ENCODE measurements at regions not wholly inside any gene's neighbourhood (a gene's known extent, or its start where the extent isn't known, plus 50 kb on each side); places are given as distances from the start of the nearest gene placed in this dataset.

GRCh38 chr12:9334964-9335363 lies 126.8 kb upstream of the PZP start:
- no peak for DNase-seq
- no peaks in the 10 kb centered on the region for H3K36me3 ChIP-seq
- H3K9me3 ChIP-seq = no peaks in the 10 kb centered on the region
- H3K4me1 ChIP-seq = no peaks in the 10 kb centered on the region
- TF ChIP-seq, protein P1, sequence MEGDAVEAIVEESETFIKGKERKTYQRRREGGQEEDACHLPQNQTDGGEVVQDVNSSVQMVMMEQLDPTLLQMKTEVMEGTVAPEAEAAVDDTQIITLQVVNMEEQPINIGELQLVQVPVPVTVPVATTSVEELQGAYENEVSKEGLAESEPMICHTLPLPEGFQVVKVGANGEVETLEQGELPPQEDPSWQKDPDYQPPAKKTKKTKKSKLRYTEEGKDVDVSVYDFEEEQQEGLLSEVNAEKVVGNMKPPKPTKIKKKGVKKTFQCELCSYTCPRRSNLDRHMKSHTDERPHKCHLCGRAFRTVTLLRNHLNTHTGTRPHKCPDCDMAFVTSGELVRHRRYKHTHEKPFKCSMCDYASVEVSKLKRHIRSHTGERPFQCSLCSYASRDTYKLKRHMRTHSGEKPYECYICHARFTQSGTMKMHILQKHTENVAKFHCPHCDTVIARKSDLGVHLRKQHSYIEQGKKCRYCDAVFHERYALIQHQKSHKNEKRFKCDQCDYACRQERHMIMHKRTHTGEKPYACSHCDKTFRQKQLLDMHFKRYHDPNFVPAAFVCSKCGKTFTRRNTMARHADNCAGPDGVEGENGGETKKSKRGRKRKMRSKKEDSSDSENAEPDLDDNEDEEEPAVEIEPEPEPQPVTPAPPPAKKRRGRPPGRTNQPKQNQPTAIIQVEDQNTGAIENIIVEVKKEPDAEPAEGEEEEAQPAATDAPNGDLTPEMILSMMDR (IDR thresholded peaks at IDR 0.05) = no peak
- intact Hi-C loops (cut with DNase I; ENCODE audit: low total_unique reads) = no loop called here
- no peak overlapping the region for H3K4me3 ChIP-seq
- H3K27me3 ChIP-seq = no peaks in the 10 kb centered on the region
- no peak overlapping the region for H3K27ac ChIP-seq

GRCh38 chr12:9334041-9334692 lies 126.0 kb upstream of the PZP start:
- TF ChIP-seq, protein P1 (IDR thresholded peaks at IDR 0.05) = no peak
- H3K4me3 ChIP-seq = no peak overlapping the region
- no peaks in the 10 kb centered on the region for H3K36me3 ChIP-seq
- DNase-seq = no peak
- H3K4me1 ChIP-seq = no peaks in the 10 kb centered on the region
- no peak overlapping the region for H3K27ac ChIP-seq
- no peaks in the 10 kb centered on the region for H3K27me3 ChIP-seq
- intact Hi-C loops (cut with DNase I; ENCODE audit: low total_unique reads) = no loop called here
- no peaks in the 10 kb centered on the region for H3K9me3 ChIP-seq

GRCh38 chr12:9333161-9333560 lies 125.0 kb upstream of the PZP start:
- no peak overlapping the region for H3K4me3 ChIP-seq
- intact Hi-C loops (cut with DNase I; ENCODE audit: low total_unique reads) = no loop called here
- no peaks in the 10 kb centered on the region for H3K36me3 ChIP-seq
- no peaks in the 10 kb centered on the region for H3K4me1 ChIP-seq
- no peaks in the 10 kb centered on the region for H3K9me3 ChIP-seq
- DNase-seq = no peak
- H3K27me3 ChIP-seq = no peaks in the 10 kb centered on the region
- TF ChIP-seq, protein P1 (IDR thresholded peaks at IDR 0.05) = no peak
- no peak overlapping the region for H3K27ac ChIP-seq

DNA sequence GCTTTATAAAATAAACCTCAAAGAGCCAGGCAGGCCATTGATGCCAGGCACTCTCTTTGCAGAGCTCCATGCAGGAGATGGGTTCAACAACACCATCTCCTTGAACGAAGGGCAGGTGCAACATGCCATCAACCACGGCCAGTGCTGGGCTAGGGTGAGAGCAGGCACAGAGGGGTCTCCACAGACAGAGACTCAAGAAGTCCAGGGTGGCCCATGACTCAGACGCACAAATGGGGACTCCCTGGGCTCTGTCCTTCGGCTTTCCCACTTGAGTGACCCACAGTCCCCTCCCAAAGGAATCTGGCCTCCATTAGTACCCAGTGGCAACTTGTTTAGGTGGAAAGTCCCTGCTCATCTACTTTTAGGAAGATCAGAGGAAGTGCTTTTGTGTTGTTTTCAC lies 124.4 kb upstream of the PZP start:
- no peak for DNase-seq
- Histone ChIP-seq H3K36me3 (no peaks in the 10 kb centered on the region), H3K27ac (no peak overlapping the region), H3K9me3 (no peaks in the 10 kb centered on the region), H3K4me1 (no peaks in the 10 kb centered on the region), H3K27me3 (no peaks in the 10 kb centered on the region), H3K4me3 (no peak overlapping the region)
- intact Hi-C loops (cut with DNase I; ENCODE audit: low total_unique reads) = no loop called here
- TF ChIP-seq, protein P1 (IDR thresholded peaks at IDR 0.05) = no peak

GRCh38 chr12:9331218-9331626 lies 123.0 kb upstream of the PZP start:
- intact Hi-C loops (cut with DNase I; ENCODE audit: low total_unique reads) = no loop called here
- DNase-seq = peak; percentile 57 to 73
- H3K27ac ChIP-seq = no peak overlapping the region

More at GRCh38 chr12:9331218-9331626, 123.0 kb upstream of the PZP start:
- TF ChIP-seq, protein P1 (IDR thresholded peaks at IDR 0.05) = peak; percentile 70 to 87
- H3K4me1 ChIP-seq = no peaks in the 10 kb centered on the region
- H3K27me3 ChIP-seq = no peaks in the 10 kb centered on the region
- H3K4me3 ChIP-seq = no peak overlapping the region
- no peaks in the 10 kb centered on the region for H3K36me3 ChIP-seq
- H3K9me3 ChIP-seq = no peaks in the 10 kb centered on the region
